Pancreas (tissue), 10 donors: ENCODE measurements at regions not wholly inside any gene's neighbourhood (a gene's known extent, or its start where the extent isn't known, plus 50 kb on each side); places are given as distances from the start of the nearest gene placed in this dataset.
A peak's percentile ranks its signal among the peaks of the same experiment; 100 is the strongest.

Experiments
- ATAC-seq, 4 donors: fragments of 200-7000 bp; cut with Tn5 transposase; one replicate each; pipeline versions ENCODE4 v1.8.0 to v1.9.1; 2020; ENCODE audit warnings: mild to moderate bottlenecking in 4 of 4, moderate library complexity in 4 of 4
- DNase-seq, 6 donors: peaks; one replicate each; pipeline ENCODE4 v3.0.0-alpha.2; 2020
- FAIRE-seq: peaks from 2 replicates; lab custom pipeline; 2012; peaks lifted over from hg19 to GRCh38; lab: Jason Lieb, UNC
- H3K27ac ChIP-seq, 4 donors: fragments of 200-600 bp; sonication (generic); 1 replicate in 3 of 4; 2 replicates in 1 of 4; pipeline versions ENCODE4 v1.5.0 to v1.8.0; 2020
- H3K27me3 ChIP-seq, 4 donors: fragments of 200-600 bp; one replicate each; pipeline ENCODE4 v1.8.0; 2021
- H3K36me3 ChIP-seq, 3 donors: fragments of 200-600 bp; sonication (generic) in 1 of 3; one replicate each; pipeline versions ENCODE4 v1.5.0 to v1.8.0; 2020 to 2021
- H3K4me1 ChIP-seq, 3 donors: fragments of 200-600 bp; one replicate each; pipeline ENCODE4 v1.8.0; 2021
- H3K4me3 ChIP-seq, 4 donors: fragments of 200-600 bp; sonication (generic) in 2 of 4; one replicate each; pipeline versions ENCODE4 v1.5.0 to v1.8.0; 2020 to 2021
- H3K9me3 ChIP-seq, 4 donors: fragments of 200-600 bp; one replicate each; pipeline ENCODE4 v1.8.0; 2021
- WGBS, 2 donors: extraction: QIAGEN DNeasy Blood & Tissue Kit; methylation state at CpG; one replicate each; pipeline ENCODE4 v1.1.7; 2013; 5-methylcytosine and 5-hydroxymethylcytosine counted together
- intact Hi-C, 3 donors: fragments of 100-400 bp; cut with DNase I; formaldehyde crosslinking; loops; one replicate each; pipeline versions ENCODE4 v1.11.1 to v1.14.2; 2022
- TF ChIP-seq, protein P1 (sequence below), 4 donors: fragments of 200-600 bp; sonication (generic) in 3 of 4; IDR thresholded peaks; one replicate each; pipeline versions ENCODE4 v1.5.0 to v1.8.0; 2021; ENCODE audit warnings: antibody characterized with exemption in 4 of 4
- donor health status: healthy with polysubstance abuse.
- donor health status: DM: no; HTN: no; CAD: no; lungs with moderate emphysema.
- donor health status: DM: no; HTN: no; CAD: no.
- donor health status: control.
- donor health status: control.
- donor health status: Bipolar disorder and iron deficiency.
- donor health status: DM: yes; HTN: yes; CAD: no.
- donor health status: DM: no; HTN: no; CAD: no.
- donor health status: DM: no; HTN: no; CAD: no.
- donor health status: DM: yes; HTN: yes; CAD: no.

- no peak overlapping the region for H3K4me3 ChIP-seq
- H3K9me3 ChIP-seq: no peaks in the 10 kb centered on the region
- no peak for FAIRE-seq
- intact Hi-C loops: no loop called here
- DNase-seq: no peak
- TF ChIP-seq, protein P1, sequence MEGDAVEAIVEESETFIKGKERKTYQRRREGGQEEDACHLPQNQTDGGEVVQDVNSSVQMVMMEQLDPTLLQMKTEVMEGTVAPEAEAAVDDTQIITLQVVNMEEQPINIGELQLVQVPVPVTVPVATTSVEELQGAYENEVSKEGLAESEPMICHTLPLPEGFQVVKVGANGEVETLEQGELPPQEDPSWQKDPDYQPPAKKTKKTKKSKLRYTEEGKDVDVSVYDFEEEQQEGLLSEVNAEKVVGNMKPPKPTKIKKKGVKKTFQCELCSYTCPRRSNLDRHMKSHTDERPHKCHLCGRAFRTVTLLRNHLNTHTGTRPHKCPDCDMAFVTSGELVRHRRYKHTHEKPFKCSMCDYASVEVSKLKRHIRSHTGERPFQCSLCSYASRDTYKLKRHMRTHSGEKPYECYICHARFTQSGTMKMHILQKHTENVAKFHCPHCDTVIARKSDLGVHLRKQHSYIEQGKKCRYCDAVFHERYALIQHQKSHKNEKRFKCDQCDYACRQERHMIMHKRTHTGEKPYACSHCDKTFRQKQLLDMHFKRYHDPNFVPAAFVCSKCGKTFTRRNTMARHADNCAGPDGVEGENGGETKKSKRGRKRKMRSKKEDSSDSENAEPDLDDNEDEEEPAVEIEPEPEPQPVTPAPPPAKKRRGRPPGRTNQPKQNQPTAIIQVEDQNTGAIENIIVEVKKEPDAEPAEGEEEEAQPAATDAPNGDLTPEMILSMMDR (IDR thresholded peaks at IDR 0.05): no peak
- ATAC-seq: no peak
- no peaks in the 10 kb centered on the region for H3K27me3 ChIP-seq
- H3K36me3 ChIP-seq: no peaks in the 10 kb centered on the region
- no peaks in the 10 kb centered on the region for H3K4me1 ChIP-seq
- 77 to 78% methylated on average over 3 of the region's 3 CpGs for WGBS, 2 donors
- no peak overlapping the region for H3K27ac ChIP-seq
These were observed 329.1 kb downstream of the SATB2 start for GRCh38 chr2:199128476-199129229.

- Histone ChIP-seq H3K4me3 (no peak overlapping the region), H3K36me3 (no peaks in the 10 kb centered on the region), H3K27me3 (no peaks in the 10 kb centered on the region), H3K9me3 (no peaks in the 10 kb centered on the region), H3K27ac (no peak overlapping the region), H3K4me1 (no peaks in the 10 kb centered on the region)
- intact Hi-C loops: no loop called here
- 91 to 95% methylated on average over 5 of the region's 5 CpGs for WGBS, 2 donors
- TF ChIP-seq, protein P1 (IDR thresholded peaks at IDR 0.05): no peak
- no peak for DNase-seq
- no peak for FAIRE-seq
- ATAC-seq: no peak
These were observed 337.9 kb downstream of the SATB2 start for GRCh38 chr2:199119796-199120195.

- FAIRE-seq (no peak), ATAC-seq (peak in 3 of 4 donors; percentile 25 to 60 (median 49)), DNase-seq (peak in 1 of 6 donors; percentile 6)
- Histone ChIP-seq H3K27ac (no peak overlapping the region), H3K9me3 (no peaks in the 10 kb centered on the region), H3K27me3 (no peaks in the 10 kb centered on the region), H3K4me3 (no peak overlapping the region), H3K4me1 (no peaks in the 10 kb centered on the region), H3K36me3 (no peaks in the 10 kb centered on the region)
- intact Hi-C loops: no loop called here
- 12 to 16% methylated on average over 3 of the region's 3 CpGs for WGBS, 2 donors
- TF ChIP-seq, protein P1 (IDR thresholded peaks at IDR 0.05): no peak
These were observed 339.0 kb downstream of the SATB2 start for GRCh38 chr2:199118673-199119112.

DNA sequence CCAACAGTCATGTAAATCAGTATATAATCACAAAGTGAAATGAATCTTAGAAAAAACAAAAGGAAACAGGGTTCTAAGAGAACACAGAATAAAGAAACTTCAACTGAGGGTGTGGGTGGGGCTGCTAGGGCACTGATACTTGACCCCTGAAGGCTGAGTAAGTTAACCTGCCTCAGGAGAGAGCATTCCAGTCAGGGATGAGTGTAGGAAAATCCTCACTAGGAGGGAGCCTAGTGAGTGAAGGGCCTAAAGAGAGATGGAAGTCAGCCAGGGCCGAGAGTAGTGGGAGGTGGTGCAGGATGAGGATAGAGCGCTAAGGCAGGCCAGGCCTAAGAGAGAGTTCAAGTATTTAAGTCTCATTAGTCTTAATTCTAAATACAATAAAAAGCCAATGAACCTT, 342.6 kb downstream of the SATB2 start:
- H3K9me3 ChIP-seq: no peaks in the 10 kb centered on the region
- WGBS, 2 donors: 87 to 97% methylated on average over 2 of the region's 2 CpGs
- no peak for ATAC-seq

More for the DNA sequence above, 342.6 kb downstream of the SATB2 start:
- DNase-seq: no peak
- Histone ChIP-seq H3K27ac (no peak overlapping the region), H3K27me3 (no peaks in the 10 kb centered on the region), H3K36me3 (no peaks in the 10 kb centered on the region), H3K4me3 (no peak overlapping the region), H3K4me1 (no peaks in the 10 kb centered on the region)
- FAIRE-seq: no peak
- TF ChIP-seq, protein P1 (IDR thresholded peaks at IDR 0.05): no peak
- intact Hi-C loops: no loop called here
